Vagina (tissue), 2 donors: ENCODE measurements at regions not wholly inside any gene's neighbourhood (a gene's known extent, or its start where the extent isn't known, plus 50 kb on each side); places are given as distances from the start of the nearest gene placed in this dataset.

Experiments used
- DNase-seq, 2 donors: peaks; one replicate each; pipeline ENCODE4 v3.0.0-alpha.2; 2017; ENCODE audit errors: extremely low spot score in 2 of 2
- H3K27ac ChIP-seq: fragments of 200-600 bp; sonication (generic); one replicate; pipeline ENCODE4 v1.5.1; 2019
- H3K27me3 ChIP-seq: fragments of 200-600 bp; sonication (generic); one replicate; pipeline ENCODE4 v1.5.1; 2019
- H3K36me3 ChIP-seq, 2 donors: fragments of 200-600 bp; sonication (generic); one replicate each; pipeline ENCODE4 v1.5.1; 2017 to 2019
- H3K4me1 ChIP-seq: fragments of 200-600 bp; sonication (generic); one replicate; pipeline ENCODE4 v1.5.1; 2019
- H3K4me3 ChIP-seq, 2 donors: fragments of 200-600 bp; sonication (generic); 1 replicate in 1 of 2; 2 replicates in 1 of 2; pipeline ENCODE4 v1.5.1; 2016 to 2019
- H3K9me3 ChIP-seq: fragments of 200-600 bp; sonication (generic); one replicate; pipeline ENCODE4 v1.5.1; 2019
- POLR2A ChIP-seq, 2 donors: fragments of 450-650 bp; IDR thresholded peaks; one replicate each; pipeline ENCODE4 v1.6.1; 2017; ENCODE audit warnings: antibody characterized with exemption in 2 of 2, mild to moderate bottlenecking in 2 of 2, moderate library complexity in 2 of 2
- POLR2AphosphoS5 ChIP-seq, 2 donors: sonication (generic); formaldehyde crosslinking; IDR thresholded peaks; one replicate each; pipeline ENCODE4 v1.9.0; 2017; ENCODE audit warnings: antibody characterized with exemption in 2 of 2, mild to moderate bottlenecking in 2 of 2, low read depth in 1 of 2; ENCODE audit not compliant: insufficient read depth in 1 of 2
- intact Hi-C: fragments of 100-400 bp; cut with DNase I; formaldehyde crosslinking; loops from one replicate; pipeline ENCODE4 v1.15.1; 2023
- TF ChIP-seq, protein P1 (sequence below), 3 experiments: fragments of 450-650 bp in 2 of 3; fragments of 200-600 bp in 1 of 3; sonication (generic) in 1 of 3; IDR thresholded peaks; one replicate each; pipeline ENCODE4 v1.5.1; 2017 to 2019; ENCODE audit warnings: antibody characterized with exemption in 3 of 3, mild to moderate bottlenecking in 2 of 3, moderate library complexity in 2 of 3

DNA sequence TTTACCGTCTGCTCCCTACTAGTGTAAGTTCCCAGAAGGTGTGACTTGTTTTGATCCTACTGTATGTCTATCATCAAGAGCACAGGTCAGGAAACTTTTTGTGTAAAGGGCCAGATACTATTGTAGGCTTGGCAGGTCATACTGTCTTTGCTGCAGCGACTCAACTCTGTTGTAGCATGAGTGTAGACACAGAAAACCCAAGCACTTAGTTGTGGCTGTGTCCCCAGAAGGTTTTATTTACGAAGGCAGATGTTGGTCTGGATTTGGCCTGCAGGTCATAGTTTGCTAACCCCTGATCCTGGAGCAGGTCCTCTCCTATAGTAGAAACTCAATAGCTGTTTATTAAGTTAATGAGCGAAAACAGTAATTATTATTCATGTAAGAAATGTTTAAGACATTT, 365.9 kb upstream of the B3GALT2 start:
- DNase-seq: no peak
- Histone ChIP-seq H3K9me3 (no peaks in the 10 kb centered on the region), H3K4me1 (no peaks in the 10 kb centered on the region), H3K27me3 (no peaks in the 10 kb centered on the region), H3K4me3 (no peak overlapping the region), H3K27ac (no peak overlapping the region), H3K36me3 (no peaks in the 10 kb centered on the region)
- intact Hi-C loops: no loop called here
- TF ChIP-seq POLR2A (IDR thresholded peaks at IDR 0.05) (no peak), POLR2AphosphoS5 (IDR thresholded peaks at IDR 0.05; ENCODE audit: insufficient read depth in 1 of 2, low read depth in 1 of 2) (no peak)
- TF ChIP-seq, protein P1, sequence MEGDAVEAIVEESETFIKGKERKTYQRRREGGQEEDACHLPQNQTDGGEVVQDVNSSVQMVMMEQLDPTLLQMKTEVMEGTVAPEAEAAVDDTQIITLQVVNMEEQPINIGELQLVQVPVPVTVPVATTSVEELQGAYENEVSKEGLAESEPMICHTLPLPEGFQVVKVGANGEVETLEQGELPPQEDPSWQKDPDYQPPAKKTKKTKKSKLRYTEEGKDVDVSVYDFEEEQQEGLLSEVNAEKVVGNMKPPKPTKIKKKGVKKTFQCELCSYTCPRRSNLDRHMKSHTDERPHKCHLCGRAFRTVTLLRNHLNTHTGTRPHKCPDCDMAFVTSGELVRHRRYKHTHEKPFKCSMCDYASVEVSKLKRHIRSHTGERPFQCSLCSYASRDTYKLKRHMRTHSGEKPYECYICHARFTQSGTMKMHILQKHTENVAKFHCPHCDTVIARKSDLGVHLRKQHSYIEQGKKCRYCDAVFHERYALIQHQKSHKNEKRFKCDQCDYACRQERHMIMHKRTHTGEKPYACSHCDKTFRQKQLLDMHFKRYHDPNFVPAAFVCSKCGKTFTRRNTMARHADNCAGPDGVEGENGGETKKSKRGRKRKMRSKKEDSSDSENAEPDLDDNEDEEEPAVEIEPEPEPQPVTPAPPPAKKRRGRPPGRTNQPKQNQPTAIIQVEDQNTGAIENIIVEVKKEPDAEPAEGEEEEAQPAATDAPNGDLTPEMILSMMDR (IDR thresholded peaks at IDR 0.05): no peak

DNA sequence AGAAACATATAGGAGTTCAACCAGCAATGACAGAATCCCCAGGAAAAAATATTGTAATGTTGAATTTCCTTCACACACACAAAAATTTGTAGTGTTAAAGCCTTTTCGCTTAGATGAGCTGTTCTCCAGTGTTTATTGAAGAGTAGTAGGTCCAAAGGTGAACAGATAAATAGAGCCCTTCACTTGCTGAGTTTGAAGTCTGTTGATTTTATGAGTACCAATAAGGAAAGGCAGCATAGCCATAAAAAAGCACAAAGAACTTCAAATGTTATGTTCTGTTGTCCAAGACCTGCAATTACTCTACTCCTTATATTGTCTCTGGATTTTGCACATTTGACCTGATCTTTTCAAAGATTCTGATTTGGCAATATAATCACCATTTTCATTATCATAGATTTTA, 362.7 kb upstream of the B3GALT2 start:
- Histone ChIP-seq H3K36me3 (no peaks in the 10 kb centered on the region), H3K4me3 (no peak overlapping the region), H3K27me3 (no peaks in the 10 kb centered on the region), H3K9me3 (no peaks in the 10 kb centered on the region), H3K27ac (no peak overlapping the region), H3K4me1 (no peaks in the 10 kb centered on the region)
- intact Hi-C loops: no loop called here
- DNase-seq: no peak
- TF ChIP-seq POLR2A (IDR thresholded peaks at IDR 0.05) (no peak), POLR2AphosphoS5 (IDR thresholded peaks at IDR 0.05; ENCODE audit: insufficient read depth in 1 of 2, low read depth in 1 of 2) (no peak)

DNA sequence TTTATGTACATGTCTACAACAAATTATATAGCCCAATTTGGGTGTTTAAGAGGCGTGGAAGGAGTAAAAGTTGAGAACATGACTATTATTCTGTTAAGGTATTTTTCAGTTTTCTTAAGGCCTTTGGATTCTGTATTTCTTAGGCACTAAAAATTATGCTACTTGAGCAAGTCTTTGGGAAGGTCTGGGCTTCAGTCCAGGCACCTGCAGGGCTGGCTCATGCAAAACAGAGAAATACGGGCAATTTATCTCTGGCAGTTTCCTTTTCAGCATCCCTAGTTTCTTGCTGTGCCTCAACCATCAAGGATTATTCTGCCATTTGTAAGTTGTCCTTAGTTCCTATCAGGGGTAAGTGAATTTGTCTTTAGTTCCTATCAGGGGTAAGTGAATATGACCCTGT, 358.8 kb upstream of the B3GALT2 start:
- Histone ChIP-seq H3K36me3 (no peaks in the 10 kb centered on the region), H3K4me3 (no peak overlapping the region), H3K27ac (no peak overlapping the region), H3K4me1 (no peaks in the 10 kb centered on the region), H3K9me3 (no peaks in the 10 kb centered on the region), H3K27me3 (no peaks in the 10 kb centered on the region)
- no peak for DNase-seq
- intact Hi-C loops: no loop called here
- TF ChIP-seq POLR2A (IDR thresholded peaks at IDR 0.05) (no peak), POLR2AphosphoS5 (IDR thresholded peaks at IDR 0.05; ENCODE audit: insufficient read depth in 1 of 2, low read depth in 1 of 2) (no peak)
- TF ChIP-seq, protein P1 (IDR thresholded peaks at IDR 0.05): no peak

DNA sequence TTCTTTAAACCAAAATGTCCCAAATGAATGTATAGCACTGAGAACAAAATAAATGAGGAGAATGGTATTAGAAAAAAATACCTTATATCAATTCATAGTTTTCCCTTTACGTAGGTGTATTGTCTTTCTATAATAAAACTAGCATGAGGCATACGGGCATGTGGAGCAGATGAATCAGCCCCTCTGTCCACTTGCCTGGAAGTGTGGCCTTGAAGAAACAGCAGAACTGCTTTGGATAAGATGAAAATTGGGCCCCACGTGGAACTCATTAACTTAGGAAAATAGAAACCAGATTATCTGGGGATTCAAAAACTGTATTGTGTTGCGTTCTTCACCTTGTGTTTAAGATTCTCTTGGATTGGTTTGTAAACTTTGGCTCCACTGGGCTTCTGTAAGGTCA, 356.8 kb upstream of the B3GALT2 start:
- Histone ChIP-seq H3K36me3 (no peaks in the 10 kb centered on the region), H3K4me1 (no peaks in the 10 kb centered on the region), H3K27me3 (no peaks in the 10 kb centered on the region), H3K9me3 (no peaks in the 10 kb centered on the region), H3K27ac (no peak overlapping the region), H3K4me3 (no peak overlapping the region)
- DNase-seq: no peak
- intact Hi-C loops: no loop called here
- TF ChIP-seq, protein P1 (IDR thresholded peaks at IDR 0.05): no peak
- TF ChIP-seq POLR2A (IDR thresholded peaks at IDR 0.05): no peak
- no peak for TF ChIP-seq POLR2AphosphoS5 (IDR thresholded peaks at IDR 0.05; ENCODE audit: insufficient read depth in 1 of 2, low read depth in 1 of 2)

DNA sequence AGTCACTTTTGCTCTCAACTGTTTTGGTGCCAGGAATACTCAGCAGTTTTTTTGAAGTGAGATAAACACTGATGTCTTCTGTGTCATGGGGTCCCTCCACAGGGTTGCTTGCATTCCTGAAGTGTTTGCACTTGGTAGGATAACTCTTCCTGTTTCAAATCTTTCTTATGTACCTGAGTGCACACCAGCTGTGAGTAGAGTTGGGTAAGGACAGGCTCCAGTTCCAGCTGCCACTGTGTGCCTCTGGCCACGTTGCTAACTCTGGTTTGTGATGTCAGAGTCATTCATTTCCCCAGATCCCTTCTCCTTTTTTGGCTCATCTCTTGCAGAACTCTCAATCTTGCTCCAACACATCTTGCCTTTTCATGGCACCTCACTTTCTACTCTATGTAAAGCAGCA, 356.3 kb upstream of the B3GALT2 start:
- no peak overlapping the region for H3K27ac ChIP-seq
- intact Hi-C loops: no loop called here
- TF ChIP-seq, protein P1 (IDR thresholded peaks at IDR 0.05): no peak
- TF ChIP-seq POLR2AphosphoS5 (IDR thresholded peaks at IDR 0.05; ENCODE audit: insufficient read depth in 1 of 2, low read depth in 1 of 2) (no peak), POLR2A (IDR thresholded peaks at IDR 0.05) (no peak)
- DNase-seq: no peak
- H3K27me3 ChIP-seq: no peaks in the 10 kb centered on the region
- H3K9me3 ChIP-seq: no peaks in the 10 kb centered on the region
- no peak overlapping the region for H3K4me3 ChIP-seq
- H3K4me1 ChIP-seq: no peaks in the 10 kb centered on the region
- no peaks in the 10 kb centered on the region for H3K36me3 ChIP-seq

DNA sequence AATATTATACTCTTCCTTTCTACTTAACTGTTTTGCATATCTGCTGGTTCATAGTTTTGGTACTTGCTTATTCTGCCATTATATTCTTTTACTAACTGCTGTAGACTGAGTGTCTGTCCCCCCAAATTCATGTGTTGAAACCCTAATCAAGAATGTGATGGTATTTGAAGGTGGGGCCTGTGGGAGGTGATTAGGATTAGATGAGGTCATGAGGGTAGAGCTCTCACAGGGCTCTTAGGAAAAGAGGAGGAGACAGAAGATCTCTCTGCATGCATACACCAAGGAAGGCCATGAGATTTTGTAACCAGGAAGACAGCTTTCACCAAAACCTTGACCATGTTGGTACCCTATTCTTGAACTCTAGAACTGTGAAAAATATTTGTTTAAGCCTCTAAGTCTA, 354.1 kb upstream of the B3GALT2 start:
- Histone ChIP-seq H3K4me3 (no peak overlapping the region), H3K36me3 (no peaks in the 10 kb centered on the region), H3K9me3 (no peaks in the 10 kb centered on the region), H3K27ac (no peak overlapping the region), H3K27me3 (no peaks in the 10 kb centered on the region), H3K4me1 (no peaks in the 10 kb centered on the region)
- DNase-seq: no peak
- no peak for TF ChIP-seq POLR2A (IDR thresholded peaks at IDR 0.05)
- no peak for TF ChIP-seq POLR2AphosphoS5 (IDR thresholded peaks at IDR 0.05; ENCODE audit: insufficient read depth in 1 of 2, low read depth in 1 of 2)
- intact Hi-C loops: no loop called here
